ENCODE measurements at regions not wholly inside any gene's neighbourhood (a gene's known extent, or its start where the extent isn't known, plus 50 kb on each side); places are given as distances from the start of the nearest gene placed in this dataset.

- TF ChIP-seq FOXM1 (IDR thresholded peaks at IDR 0.05; ENCODE audit: borderline replicate concordance) (no peak), TARDBP (IDR thresholded peaks at IDR 0.05) (no peak), SP1 (IDR thresholded peaks at IDR 0.05) (no peak), CTBP1 (IDR thresholded peaks at IDR 0.05; ENCODE audit: borderline replicate concordance) (no peak), HDGF (IDR thresholded peaks at IDR 0.05; ENCODE audit: borderline replicate concordance) (no peak), ARNT (IDR thresholded peaks at IDR 0.05) (no peak), BHLHE40 (IDR thresholded peaks at IDR 0.05; ENCODE audit: borderline replicate concordance) (no peak), PKNOX1 (IDR thresholded peaks at IDR 0.05) (no peak), SUZ12 (IDR thresholded peaks at IDR 0.05) (no peak), ZNF384 (IDR thresholded peaks at IDR 0.05) (no peak), ELF4 (IDR thresholded peaks at IDR 0.05) (no peak)
Observed at GRCh38 chr7:3215624-3216585, 85.1 kb upstream of the SDK1 start.

Measured in HEK293T (cell line).